ENCODE measurements at regions not wholly inside any gene's neighbourhood (a gene's known extent, or its start where the extent isn't known, plus 50 kb on each side); places are given as distances from the start of the nearest gene placed in this dataset.

GRCh38 chr3:4904811-4905695, 74.2 kb upstream of the BHLHE40 start:
- ChIA-PET CTCF (interaction anchor here (1.5 kb wide), 1 partner anchor 185 kb away, joined by 3 read pairs; no protein-coding TSS in a partner anchor), POLR2A (interaction anchor here (0.6 kb wide), 1 partner anchor 165 kb away, joined by 3 read pairs; no protein-coding TSS in a partner anchor)
- Mint-ChIP-seq H3K27ac (no peak overlapping the region), H3K9me3 (no peaks in the 10 kb centered on the region), H3K36me3 (no peaks in the 10 kb centered on the region), H3K4me3 (no peak overlapping the region), H3K27me3 (ENCODE audit: low read depth) (peaks cover 2% of the 10 kb centered on the region; the same call in 1 of the 2 replicates), H3K4me1 (peaks cover 17% of the 10 kb centered on the region)
- ATAC-seq (no peak), DNase-seq (ENCODE audit: low spot score) (no peak)
- no peak for TF ChIP-seq FOXJ3 (CRISPR knock-in tag; IDR thresholded peaks at IDR 0.05; ENCODE audit: borderline replicate concordance)
- no peak for TF ChIP-seq NFATC4 (CRISPR knock-in tag; IDR thresholded peaks at IDR 0.05)
- no peak for TF ChIP-seq ELF4 (CRISPR knock-in tag; IDR thresholded peaks at IDR 0.05; ENCODE audit: low read depth)
- TF ChIP-seq ATF1 (CRISPR knock-in tag; IDR thresholded peaks at IDR 0.05) = no peak
- TF ChIP-seq ZNF396 (CRISPR knock-in tag; IDR thresholded peaks at IDR 0.05; ENCODE audit: borderline replicate concordance) = no peak
- TF ChIP-seq, protein P1, sequence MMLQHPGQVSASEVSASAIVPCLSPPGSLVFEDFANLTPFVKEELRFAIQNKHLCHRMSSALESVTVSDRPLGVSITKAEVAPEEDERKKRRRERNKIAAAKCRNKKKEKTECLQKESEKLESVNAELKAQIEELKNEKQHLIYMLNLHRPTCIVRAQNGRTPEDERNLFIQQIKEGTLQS (CRISPR knock-in tag; conservative IDR thresholded peaks at IDR 0.05) = no peak
- TF ChIP-seq NFE2L1 (CRISPR knock-in tag; IDR thresholded peaks at IDR 0.05) = no peak
- no peak for TF ChIP-seq GRHL2 (CRISPR knock-in tag; IDR thresholded peaks at IDR 0.05; ENCODE audit: insufficient replicate concordance, severe bottlenecking)
- TF ChIP-seq, protein P2, sequence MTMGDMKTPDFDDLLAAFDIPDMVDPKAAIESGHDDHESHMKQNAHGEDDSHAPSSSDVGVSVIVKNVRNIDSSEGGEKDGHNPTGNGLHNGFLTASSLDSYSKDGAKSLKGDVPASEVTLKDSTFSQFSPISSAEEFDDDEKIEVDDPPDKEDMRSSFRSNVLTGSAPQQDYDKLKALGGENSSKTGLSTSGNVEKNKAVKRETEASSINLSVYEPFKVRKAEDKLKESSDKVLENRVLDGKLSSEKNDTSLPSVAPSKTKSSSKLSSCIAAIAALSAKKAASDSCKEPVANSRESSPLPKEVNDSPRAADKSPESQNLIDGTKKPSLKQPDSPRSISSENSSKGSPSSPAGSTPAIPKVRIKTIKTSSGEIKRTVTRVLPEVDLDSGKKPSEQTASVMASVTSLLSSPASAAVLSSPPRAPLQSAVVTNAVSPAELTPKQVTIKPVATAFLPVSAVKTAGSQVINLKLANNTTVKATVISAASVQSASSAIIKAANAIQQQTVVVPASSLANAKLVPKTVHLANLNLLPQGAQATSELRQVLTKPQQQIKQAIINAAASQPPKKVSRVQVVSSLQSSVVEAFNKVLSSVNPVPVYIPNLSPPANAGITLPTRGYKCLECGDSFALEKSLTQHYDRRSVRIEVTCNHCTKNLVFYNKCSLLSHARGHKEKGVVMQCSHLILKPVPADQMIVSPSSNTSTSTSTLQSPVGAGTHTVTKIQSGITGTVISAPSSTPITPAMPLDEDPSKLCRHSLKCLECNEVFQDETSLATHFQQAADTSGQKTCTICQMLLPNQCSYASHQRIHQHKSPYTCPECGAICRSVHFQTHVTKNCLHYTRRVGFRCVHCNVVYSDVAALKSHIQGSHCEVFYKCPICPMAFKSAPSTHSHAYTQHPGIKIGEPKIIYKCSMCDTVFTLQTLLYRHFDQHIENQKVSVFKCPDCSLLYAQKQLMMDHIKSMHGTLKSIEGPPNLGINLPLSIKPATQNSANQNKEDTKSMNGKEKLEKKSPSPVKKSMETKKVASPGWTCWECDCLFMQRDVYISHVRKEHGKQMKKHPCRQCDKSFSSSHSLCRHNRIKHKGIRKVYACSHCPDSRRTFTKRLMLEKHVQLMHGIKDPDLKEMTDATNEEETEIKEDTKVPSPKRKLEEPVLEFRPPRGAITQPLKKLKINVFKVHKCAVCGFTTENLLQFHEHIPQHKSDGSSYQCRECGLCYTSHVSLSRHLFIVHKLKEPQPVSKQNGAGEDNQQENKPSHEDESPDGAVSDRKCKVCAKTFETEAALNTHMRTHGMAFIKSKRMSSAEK (CRISPR knock-in tag; IDR thresholded peaks at IDR 0.05; ENCODE audit: borderline replicate concordance) = no peak
- TF ChIP-seq NR1H2 (CRISPR knock-in tag; IDR thresholded peaks at IDR 0.05) = no peak
- TF ChIP-seq, protein P3, sequence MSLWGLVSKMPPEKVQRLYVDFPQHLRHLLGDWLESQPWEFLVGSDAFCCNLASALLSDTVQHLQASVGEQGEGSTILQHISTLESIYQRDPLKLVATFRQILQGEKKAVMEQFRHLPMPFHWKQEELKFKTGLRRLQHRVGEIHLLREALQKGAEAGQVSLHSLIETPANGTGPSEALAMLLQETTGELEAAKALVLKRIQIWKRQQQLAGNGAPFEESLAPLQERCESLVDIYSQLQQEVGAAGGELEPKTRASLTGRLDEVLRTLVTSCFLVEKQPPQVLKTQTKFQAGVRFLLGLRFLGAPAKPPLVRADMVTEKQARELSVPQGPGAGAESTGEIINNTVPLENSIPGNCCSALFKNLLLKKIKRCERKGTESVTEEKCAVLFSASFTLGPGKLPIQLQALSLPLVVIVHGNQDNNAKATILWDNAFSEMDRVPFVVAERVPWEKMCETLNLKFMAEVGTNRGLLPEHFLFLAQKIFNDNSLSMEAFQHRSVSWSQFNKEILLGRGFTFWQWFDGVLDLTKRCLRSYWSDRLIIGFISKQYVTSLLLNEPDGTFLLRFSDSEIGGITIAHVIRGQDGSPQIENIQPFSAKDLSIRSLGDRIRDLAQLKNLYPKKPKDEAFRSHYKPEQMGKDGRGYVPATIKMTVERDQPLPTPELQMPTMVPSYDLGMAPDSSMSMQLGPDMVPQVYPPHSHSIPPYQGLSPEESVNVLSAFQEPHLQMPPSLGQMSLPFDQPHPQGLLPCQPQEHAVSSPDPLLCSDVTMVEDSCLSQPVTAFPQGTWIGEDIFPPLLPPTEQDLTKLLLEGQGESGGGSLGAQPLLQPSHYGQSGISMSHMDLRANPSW (CRISPR knock-in tag; conservative IDR thresholded peaks at IDR 0.05; ENCODE audit: low read depth) = no peak
- no peak for TF ChIP-seq ERG (CRISPR knock-in tag; IDR thresholded peaks at IDR 0.05)

DNA sequence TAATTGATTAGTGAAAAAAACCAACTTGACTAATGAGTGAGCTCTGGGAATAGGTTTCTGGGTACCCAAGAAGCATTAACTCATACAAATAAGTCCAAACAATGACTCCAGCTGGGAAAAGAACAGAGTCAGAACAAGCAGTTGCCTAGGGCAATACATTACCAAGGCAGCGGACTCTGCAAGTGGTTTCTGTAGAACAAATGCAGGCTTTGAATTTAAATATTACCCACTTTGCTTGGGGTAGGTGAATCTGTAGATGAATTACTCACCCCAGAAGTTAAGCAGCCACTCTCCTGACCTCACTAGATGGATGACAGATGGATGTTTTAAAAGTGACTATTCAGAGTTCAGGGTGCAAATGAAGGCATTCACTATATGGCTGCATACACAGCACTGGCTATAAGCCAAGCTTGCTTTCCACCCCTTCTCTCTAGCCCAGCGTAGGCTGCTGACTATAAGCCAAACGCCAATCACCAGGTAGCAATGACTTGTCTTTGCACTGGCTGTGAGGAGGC, 73.1 kb upstream of the BHLHE40 start:
- POLR2A ChIA-PET = interaction anchor here (0.5 kb wide), 1 partner anchor 151 kb away, joined by 3 read pairs; no protein-coding TSS in a partner anchor
- ATAC-seq (peak; percentile 83), DNase-seq (ENCODE audit: low spot score) (no peak)
- no peaks in the 10 kb centered on the region; the same call in 1 of the 2 replicates for H3K27me3 Mint-ChIP-seq (ENCODE audit: low read depth)
- no peaks in the 10 kb centered on the region for H3K9me3 Mint-ChIP-seq
- H3K27ac Mint-ChIP-seq = no peak overlapping the region
- H3K4me3 Mint-ChIP-seq = no peak overlapping the region
- H3K4me1 Mint-ChIP-seq = peaks cover 17% of the 10 kb centered on the region
- CTCF ChIA-PET = interaction anchor here (1.1 to 1.5 kb wide), 2 partner anchors 186 to 194 kb away, joined by 3 read pairs; no protein-coding TSS in a partner anchor
- H3K36me3 Mint-ChIP-seq = no peaks in the 10 kb centered on the region
- TF ChIP-seq AR (CRISPR knock-in tag; IDR thresholded peaks at IDR 0.05) (no peak), ZNF219 (CRISPR knock-in tag; IDR thresholded peaks at IDR 0.05; ENCODE audit: borderline replicate concordance) (no peak), ZBTB21 (CRISPR knock-in tag; IDR thresholded peaks at IDR 0.05; ENCODE audit: borderline replicate concordance) (no peak)
- TF ChIP-seq, protein P1 (CRISPR knock-in tag; conservative IDR thresholded peaks at IDR 0.05) = no peak
- TF ChIP-seq, protein P3 (CRISPR knock-in tag; conservative IDR thresholded peaks at IDR 0.05; ENCODE audit: low read depth) = no peak
- TF ChIP-seq, protein P4, sequence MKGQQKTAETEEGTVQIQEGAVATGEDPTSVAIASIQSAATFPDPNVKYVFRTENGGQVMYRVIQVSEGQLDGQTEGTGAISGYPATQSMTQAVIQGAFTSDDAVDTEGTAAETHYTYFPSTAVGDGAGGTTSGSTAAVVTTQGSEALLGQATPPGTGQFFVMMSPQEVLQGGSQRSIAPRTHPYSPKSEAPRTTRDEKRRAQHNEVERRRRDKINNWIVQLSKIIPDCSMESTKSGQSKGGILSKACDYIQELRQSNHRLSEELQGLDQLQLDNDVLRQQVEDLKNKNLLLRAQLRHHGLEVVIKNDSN (CRISPR knock-in tag; IDR thresholded peaks at IDR 0.05) = no peak

Measured in WTC11 (cell line).